KMS-11 (cell line): ENCODE measurements at regions not wholly inside any gene's neighbourhood (a gene's known extent, or its start where the extent isn't known, plus 50 kb on each side); places are given as distances from the start of the nearest gene placed in this dataset.
"Not testable (repeated sequence)": the region's sequence is repeated elsewhere in the genome, so short reads cannot be mapped to it uniquely, and the experiment has no call there.

Experiments
- H2AFZ ChIP-seq: fragments of 200-600 bp; sonication (generic); 2 replicates; pipeline ENCODE4 v1.6.1; 2016; ENCODE audit warnings: antibody characterized with exemption, mixed run types, low read depth
- H3K27ac ChIP-seq: fragments of 200-600 bp; sonication (generic); 2 replicates; pipeline ENCODE4 v1.6.1; 2016; ENCODE audit warnings: mild to moderate bottlenecking, mixed run types
- H3K27me3 ChIP-seq: fragments of 200-600 bp; sonication (generic); 2 replicates; pipeline ENCODE4 v1.6.1; 2017; ENCODE audit warnings: mild to moderate bottlenecking, low read depth, mixed run types, moderate library complexity; ENCODE audit not compliant: insufficient read depth
- H3K36me3 ChIP-seq: fragments of 200-600 bp; sonication (generic); 2 replicates; pipeline ENCODE4 v1.6.1; 2017; ENCODE audit warnings: mild to moderate bottlenecking, mixed run types; ENCODE audit not compliant: insufficient read depth
- H3K4me1 ChIP-seq: fragments of 200-600 bp; sonication (generic); 2 replicates; pipeline ENCODE4 v1.6.1; 2016; ENCODE audit warnings: mild to moderate bottlenecking, low read depth, mixed run types; ENCODE audit not compliant: poor library complexity, severe bottlenecking
- H3K4me2 ChIP-seq: fragments of 200-600 bp; sonication (generic); 2 replicates; pipeline ENCODE4 v1.7.0; 2016; ENCODE audit warnings: mild to moderate bottlenecking, mixed run types
- H3K4me3 ChIP-seq: fragments of 200-600 bp; sonication (generic); IDR thresholded peaks from 2 replicates; pipeline ENCODE4 v1.6.1; 2017; ENCODE audit warnings: low read depth, low read length, mixed read lengths; ENCODE audit not compliant: insufficient read depth
- H3K79me2 ChIP-seq: fragments of 200-600 bp; sonication (generic); 2 replicates; pipeline ENCODE4 v1.6.1; 2016; ENCODE audit warnings: low read depth, mixed run types; ENCODE audit not compliant: insufficient read depth
- H3K9ac ChIP-seq: fragments of 200-600 bp; sonication (generic); 2 replicates; pipeline ENCODE4 v1.6.1; 2016; ENCODE audit warnings: mild to moderate bottlenecking, mixed run types
- H4K20me1 ChIP-seq: fragments of 200-600 bp; sonication (generic); 2 replicates; pipeline ENCODE4 v1.6.1; 2016; ENCODE audit warnings: mild to moderate bottlenecking, mixed run types; ENCODE audit not compliant: insufficient read depth
- CTCF ChIP-seq: fragments of 200-600 bp; sonication (generic); conservative IDR thresholded peaks from 2 replicates; pipeline ENCODE4 v1.6.1; 2017; ENCODE audit warnings: low read depth, mild to moderate bottlenecking, antibody characterized with exemption, low read length, moderate library complexity, mixed read lengths

- H3K79me2 ChIP-seq, result no peaks in the 10 kb centered on the region
- H3K4me2 ChIP-seq, result no peak overlapping the region
- TF ChIP-seq CTCF, result no peak
- H3K9ac ChIP-seq, result no peak overlapping the region
- no peaks in the 10 kb centered on the region for H3K36me3 ChIP-seq
- no peak overlapping the region for H2AFZ ChIP-seq
- no peaks in the 10 kb centered on the region for H4K20me1 ChIP-seq
- H3K27me3 ChIP-seq, result no peaks in the 10 kb centered on the region
- no peak overlapping the region for H3K27ac ChIP-seq
- H3K4me3 ChIP-seq, result no peak overlapping the region
- no peaks in the 10 kb centered on the region for H3K4me1 ChIP-seq
Observed at GRCh38 chr1:190832511-190832910, 354.8 kb upstream of the BRINP3 start.

GRCh38 chr1:190835658-190836057, 358.0 kb upstream of the BRINP3 start:
- H4K20me1 ChIP-seq, result no peaks in the 10 kb centered on the region
- no peak overlapping the region for H2AFZ ChIP-seq
- TF ChIP-seq CTCF, result no peak
- H3K27me3 ChIP-seq, result no peaks in the 10 kb centered on the region
- H3K9ac ChIP-seq, result no peak overlapping the region
- H3K79me2 ChIP-seq, result no peaks in the 10 kb centered on the region
- H3K4me1 ChIP-seq, result no peaks in the 10 kb centered on the region
- H3K27ac ChIP-seq, result no peak overlapping the region
- H3K4me3 ChIP-seq, result no peak overlapping the region
- no peaks in the 10 kb centered on the region for H3K36me3 ChIP-seq
- H3K4me2 ChIP-seq, result no peak overlapping the region

- not testable (repeated sequence) for H2AFZ ChIP-seq, H3K27me3 ChIP-seq, H3K4me2 ChIP-seq, H4K20me1 ChIP-seq, H3K9ac ChIP-seq, H3K79me2 ChIP-seq, H3K4me1 ChIP-seq, H3K4me3 ChIP-seq, H3K36me3 ChIP-seq, H3K27ac ChIP-seq
Observed at GRCh38 chr1:190837200-190837599, 359.5 kb upstream of the BRINP3 start.

GRCh38 chr1:190837888-190838287, 360.2 kb upstream of the BRINP3 start:
- no peak overlapping the region for H3K4me3 ChIP-seq
- H3K9ac ChIP-seq, result no peak overlapping the region
- H3K4me2 ChIP-seq, result no peak overlapping the region
- H4K20me1 ChIP-seq, result no peaks in the 10 kb centered on the region
- H3K27ac ChIP-seq, result no peak overlapping the region
- no peaks in the 10 kb centered on the region for H3K79me2 ChIP-seq
- H2AFZ ChIP-seq, result no peak overlapping the region
- H3K27me3 ChIP-seq, result no peaks in the 10 kb centered on the region
- H3K36me3 ChIP-seq, result no peaks in the 10 kb centered on the region
- TF ChIP-seq CTCF, result no peak
- H3K4me1 ChIP-seq, result no peaks in the 10 kb centered on the region

GRCh38 chr1:190847166-190847565, 369.5 kb upstream of the BRINP3 start:
- Histone ChIP-seq H3K9ac (no peak overlapping the region), H3K27me3 (no peaks in the 10 kb centered on the region), H3K4me2 (no peak overlapping the region), H2AFZ (no peak overlapping the region), H3K79me2 (no peaks in the 10 kb centered on the region), H3K27ac (no peak overlapping the region), H3K4me3 (no peak overlapping the region), H3K36me3 (no peaks in the 10 kb centered on the region), H4K20me1 (no peaks in the 10 kb centered on the region), H3K4me1 (no peaks in the 10 kb centered on the region)
- no peak for TF ChIP-seq CTCF
